CD4-positive, alpha-beta T cell (primary cell): ENCODE measurements at regions not wholly inside any gene's neighbourhood (a gene's known extent, or its start where the extent isn't known, plus 50 kb on each side); places are given as distances from the start of the nearest gene placed in this dataset.
"Not testable (repeated sequence)": the region's sequence is repeated elsewhere in the genome, so short reads cannot be mapped to it uniquely, and the experiment has no call there.

ENCODE experiments used
- ATAC-seq: fragments of 200-7000 bp; cut with Tn5 transposase; one replicate; pipeline ENCODE4 v1.10.0; 2022; ENCODE audit warnings: mild to moderate bottlenecking; ENCODE audit not compliant: poor library complexity
- CTCF ChIA-PET: fragments of 350-600 bp; sonication (Branson Sonifier 250); formaldehyde crosslinking; loops from one replicate; lab custom pipeline; 2021; ENCODE audit warnings: antibody characterized with exemption, inconsistent platforms; lab: Charles Lee
- POLR2A ChIA-PET: fragments of 350-600 bp; sonication (Branson Sonifier 250); formaldehyde crosslinking; loops from one replicate; lab custom pipeline; 2021; ENCODE audit warnings: antibody characterized with exemption, inconsistent platforms; lab: Charles Lee
- DNase-seq, 14 experiments: peaks; one replicate each; pipeline ENCODE4 v3.0.0-alpha.2; 2013 to 2020; ENCODE audit warnings: mixed read lengths in 2 of 14
- H3K27ac ChIP-seq, 2 donors: one replicate each; pipeline versions ENCODE4 v1.5.1 to v1.7.0; 2013; ENCODE audit warnings: low read length in 2 of 2, low read depth in 1 of 2, mild to moderate bottlenecking in 1 of 2
- H3K27me3 ChIP-seq, 2 experiments: 1 replicate in 1 of 2; 2 replicates in 1 of 2; pipeline versions ENCODE4 v1.6.1 to v1.7.0; 2013; ENCODE audit warnings: low read length in 2 of 2, control low read depth in 1 of 2, mild to moderate bottlenecking in 1 of 2, moderate library complexity in 1 of 2; ENCODE audit not compliant: insufficient read depth in 2 of 2, control insufficient read depth in 1 of 2
- H3K36me3 ChIP-seq: one replicate; pipeline ENCODE4 v1.6.1; 2013; ENCODE audit warnings: low read length, control low read depth; ENCODE audit not compliant: insufficient read depth
- H3K4me1 ChIP-seq: one replicate; pipeline ENCODE4 v1.6.1; 2013; ENCODE audit warnings: low read length, control low read depth; ENCODE audit not compliant: insufficient read depth
- H3K4me3 ChIP-seq: one replicate; pipeline ENCODE4 v1.5.1; 2013; ENCODE audit warnings: mild to moderate bottlenecking, low read length, moderate library complexity
- H3K9me3 ChIP-seq, 2 experiments: 1 replicate in 1 of 2; 2 replicates in 1 of 2; pipeline versions ENCODE4 v1.6.1 to v1.7.0; 2013; ENCODE audit warnings: low read length in 2 of 2, mild to moderate bottlenecking in 2 of 2, control low read depth in 1 of 2, moderate library complexity in 1 of 2; ENCODE audit not compliant: control insufficient read depth in 1 of 2, insufficient read depth in 1 of 2
- H3K27ac Mint-ChIP-seq: one replicate; pipeline ENCODE4 v1.8.0; 2020; ENCODE audit warnings: mixed read lengths
- H3K27me3 Mint-ChIP-seq: one replicate; pipeline ENCODE4 v1.8.0; 2021; ENCODE audit warnings: mixed read lengths
- H3K36me3 Mint-ChIP-seq: one replicate; pipeline ENCODE4 v1.8.0; 2021; ENCODE audit warnings: low read depth, mixed read lengths
- H3K4me1 Mint-ChIP-seq: one replicate; pipeline ENCODE4 v1.8.0; 2021; ENCODE audit warnings: low read depth, mixed read lengths
- H3K4me3 Mint-ChIP-seq: one replicate; pipeline ENCODE4 v1.8.0; 2020; ENCODE audit warnings: mild to moderate bottlenecking, mixed read lengths
- H3K9me3 Mint-ChIP-seq: one replicate; pipeline ENCODE4 v1.8.0; 2020; ENCODE audit warnings: mixed read lengths
- intact Hi-C, 2 experiments: fragments of 100-400 bp; cut with DNase I in 1 of 2; cut with micrococcal nuclease in 1 of 2; formaldehyde crosslinking; loops; one replicate each; pipeline versions ENCODE4 v1.15.1 to v1.9.0; 2023 to 2025; cut with DNase I, micrococcal nuclease
- TF ChIP-seq, protein P1 (sequence below): fragments of 200-600 bp; IDR thresholded peaks from one replicate; pipeline ENCODE4 v1.8.0; 2022; ENCODE audit warnings: antibody characterized with exemption, mild to moderate bottlenecking

GRCh38 chr9:102244916-102245315 is 506.5 kb upstream of the GRIN3A start:
- H3K9me3 Mint-ChIP-seq = peaks cover 4% of the 10 kb centered on the region
- no peak for ATAC-seq
- H3K27ac Mint-ChIP-seq = no peak overlapping the region
- ChIA-PET POLR2A (no interaction called here), CTCF (no interaction called here)
- TF ChIP-seq, protein P1, sequence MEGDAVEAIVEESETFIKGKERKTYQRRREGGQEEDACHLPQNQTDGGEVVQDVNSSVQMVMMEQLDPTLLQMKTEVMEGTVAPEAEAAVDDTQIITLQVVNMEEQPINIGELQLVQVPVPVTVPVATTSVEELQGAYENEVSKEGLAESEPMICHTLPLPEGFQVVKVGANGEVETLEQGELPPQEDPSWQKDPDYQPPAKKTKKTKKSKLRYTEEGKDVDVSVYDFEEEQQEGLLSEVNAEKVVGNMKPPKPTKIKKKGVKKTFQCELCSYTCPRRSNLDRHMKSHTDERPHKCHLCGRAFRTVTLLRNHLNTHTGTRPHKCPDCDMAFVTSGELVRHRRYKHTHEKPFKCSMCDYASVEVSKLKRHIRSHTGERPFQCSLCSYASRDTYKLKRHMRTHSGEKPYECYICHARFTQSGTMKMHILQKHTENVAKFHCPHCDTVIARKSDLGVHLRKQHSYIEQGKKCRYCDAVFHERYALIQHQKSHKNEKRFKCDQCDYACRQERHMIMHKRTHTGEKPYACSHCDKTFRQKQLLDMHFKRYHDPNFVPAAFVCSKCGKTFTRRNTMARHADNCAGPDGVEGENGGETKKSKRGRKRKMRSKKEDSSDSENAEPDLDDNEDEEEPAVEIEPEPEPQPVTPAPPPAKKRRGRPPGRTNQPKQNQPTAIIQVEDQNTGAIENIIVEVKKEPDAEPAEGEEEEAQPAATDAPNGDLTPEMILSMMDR = no peak
- H3K27me3 ChIP-seq = no peaks in the 10 kb centered on the region
- H3K4me1 ChIP-seq = no peaks in the 10 kb centered on the region
- H3K9me3 ChIP-seq = peaks cover 0 to 11% of the 10 kb centered on the region in 2 experiments
- no peaks in the 10 kb centered on the region for H3K27me3 Mint-ChIP-seq
- no peak for DNase-seq
- no peak overlapping the region for H3K27ac ChIP-seq
- H3K36me3 ChIP-seq = no peaks in the 10 kb centered on the region
- H3K4me1 Mint-ChIP-seq = no peaks in the 10 kb centered on the region
- no peaks in the 10 kb centered on the region for H3K36me3 Mint-ChIP-seq
- no peak overlapping the region for H3K4me3 Mint-ChIP-seq
- intact Hi-C loops = no loop called here
- no peak overlapping the region for H3K4me3 ChIP-seq

- DNase-seq (no peak), ATAC-seq (no peak)
- no peak overlapping the region for H3K4me3 Mint-ChIP-seq
- H3K27ac ChIP-seq = no peak overlapping the region
- no peaks in the 10 kb centered on the region for H3K4me1 ChIP-seq
- TF ChIP-seq, protein P1 = no peak
- intact Hi-C loops = no loop called here
- POLR2A ChIA-PET = no interaction called here
- no peaks in the 10 kb centered on the region for H3K36me3 ChIP-seq
- no peaks in the 10 kb centered on the region for H3K36me3 Mint-ChIP-seq
- no peaks in the 10 kb centered on the region for H3K27me3 Mint-ChIP-seq
- no peaks in the 10 kb centered on the region for H3K9me3 Mint-ChIP-seq
- CTCF ChIA-PET = no interaction called here
- no peaks in the 10 kb centered on the region for H3K27me3 ChIP-seq
- no peak overlapping the region for H3K27ac Mint-ChIP-seq
- no peaks in the 10 kb centered on the region for H3K4me1 Mint-ChIP-seq
- H3K9me3 ChIP-seq = peaks cover 0 to 3% of the 10 kb centered on the region in 2 experiments
- no peak overlapping the region for H3K4me3 ChIP-seq
These were observed 499.1 kb upstream of the GRIN3A start for GRCh38 chr9:102237520-102237919.

DNA sequence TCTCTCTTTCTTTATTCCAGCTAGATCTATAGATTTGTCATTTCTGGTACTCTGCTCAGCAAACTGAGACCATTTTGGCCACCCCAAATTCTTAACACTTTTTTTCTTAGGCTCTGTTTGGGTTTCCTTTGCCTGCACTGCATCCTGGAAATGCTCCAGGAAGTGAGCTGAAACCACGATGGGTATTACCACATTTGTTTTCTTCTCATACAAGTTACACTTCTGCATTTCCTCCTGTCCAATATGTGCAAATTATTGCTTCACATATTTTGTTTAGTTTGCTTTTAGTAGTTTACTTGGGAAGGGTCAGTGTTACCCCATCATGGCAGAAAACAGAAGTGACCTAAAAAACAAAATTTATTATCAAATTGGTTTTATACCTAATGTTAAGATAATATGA is 498.6 kb upstream of the GRIN3A start:
- Histone ChIP-seq H3K36me3 (no peaks in the 10 kb centered on the region), H3K9me3 (peaks cover 0 to under 1% of the 10 kb centered on the region in 2 experiments), H3K27me3 (no peaks in the 10 kb centered on the region), H3K4me3 (no peak overlapping the region), H3K27ac (no peak overlapping the region), H3K4me1 (no peaks in the 10 kb centered on the region)
- TF ChIP-seq, protein P1 = no peak
- intact Hi-C loops = no loop called here
- ChIA-PET CTCF (no interaction called here), POLR2A (no interaction called here)
- Mint-ChIP-seq H3K4me3 (no peak overlapping the region), H3K4me1 (no peaks in the 10 kb centered on the region), H3K27me3 (no peaks in the 10 kb centered on the region), H3K27ac (no peak overlapping the region), H3K36me3 (no peaks in the 10 kb centered on the region), H3K9me3 (no peaks in the 10 kb centered on the region)
- DNase-seq = no peak
- ATAC-seq = no peak

DNA sequence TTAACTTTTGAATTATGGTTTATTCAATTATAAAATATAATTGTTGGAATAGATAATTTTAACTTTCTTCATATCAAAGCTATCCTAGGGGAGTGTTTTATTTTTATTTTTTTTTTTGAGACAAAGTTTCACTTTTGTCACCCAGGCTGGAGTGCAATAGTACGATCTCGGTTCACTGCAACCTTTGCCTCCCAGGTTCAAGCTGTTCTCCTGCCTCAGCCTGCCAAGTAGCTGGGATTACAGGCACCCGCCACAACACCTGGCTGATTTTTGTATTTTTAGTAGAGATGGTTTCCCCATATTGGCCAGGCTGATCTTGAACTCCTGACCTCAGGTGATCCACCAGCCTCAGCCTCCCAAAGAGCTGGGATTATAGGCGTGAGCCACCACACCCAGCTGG is 489.0 kb upstream of the GRIN3A start:
- POLR2A ChIA-PET, H3K9me3 Mint-ChIP-seq, H3K9me3 ChIP-seq, ATAC-seq, H3K27me3 Mint-ChIP-seq, intact Hi-C loops, H3K4me3 ChIP-seq, H3K4me1 ChIP-seq, H3K27me3 ChIP-seq, H3K4me1 Mint-ChIP-seq, H3K36me3 Mint-ChIP-seq, CTCF ChIA-PET, H3K36me3 ChIP-seq, H3K27ac Mint-ChIP-seq, DNase-seq, H3K27ac ChIP-seq, H3K4me3 Mint-ChIP-seq: not testable (repeated sequence)
